DOHH2 (cell line): ENCODE measurements at regions not wholly inside any gene's neighbourhood (a gene's known extent, or its start where the extent isn't known, plus 50 kb on each side); places are given as distances from the start of the nearest gene placed in this dataset.

Source experiments
- H3F3A ChIP-seq: fragments of 200-600 bp; sonication (generic), shearing (Covaris generic); 2 replicates; pipeline ENCODE4 v1.6.0; 2016; ENCODE audit warnings: antibody characterized with exemption, mild to moderate bottlenecking; ENCODE audit not compliant: control insufficient read depth, insufficient read depth
- H3K27ac ChIP-seq: fragments of 200-600 bp; sonication (generic); 2 replicates; pipeline ENCODE4 v1.5.1; 2014; ENCODE audit warnings: low read depth, mild to moderate bottlenecking, low read length, moderate library complexity
- H3K27me3 ChIP-seq: fragments of 200-600 bp; sonication (generic); 2 replicates; pipeline ENCODE4 v1.6.1; 2014; ENCODE audit warnings: mild to moderate bottlenecking, low read length, mixed read lengths; ENCODE audit not compliant: control insufficient read depth
- H3K36me3 ChIP-seq: fragments of 200-600 bp; sonication (generic); 2 replicates; pipeline ENCODE4 v1.6.1; 2014; ENCODE audit warnings: mild to moderate bottlenecking, low read length, moderate library complexity, mixed read lengths; ENCODE audit not compliant: control insufficient read depth
- H3K4me1 ChIP-seq: fragments of 200-600 bp; sonication (generic); 2 replicates; pipeline ENCODE4 v1.6.1; 2014; ENCODE audit warnings: mild to moderate bottlenecking, low read length, mixed read lengths; ENCODE audit not compliant: control insufficient read depth
- H3K4me2 ChIP-seq: fragments of 200-600 bp; sonication (generic); 2 replicates; pipeline ENCODE4 v1.6.0; 2014; ENCODE audit warnings: mild to moderate bottlenecking, low read length, moderate library complexity
- H3K4me3 ChIP-seq: fragments of 200-600 bp; sonication (generic); 2 replicates; pipeline ENCODE4 v1.5.1; 2014; ENCODE audit warnings: mild to moderate bottlenecking, low read length, mixed read lengths
- H3K79me2 ChIP-seq: fragments of 200-600 bp; sonication (generic); 2 replicates; pipeline ENCODE4 v1.6.1; 2014; ENCODE audit warnings: mild to moderate bottlenecking, low read length, mixed read lengths; ENCODE audit not compliant: control insufficient read depth
- H3K9me2 ChIP-seq: fragments of 200-600 bp; sonication (generic); replicated peaks from 2 replicates; pipeline ENCODE4 v1.6.1; 2014; ENCODE audit warnings: mild to moderate bottlenecking, low read length, mixed read lengths; ENCODE audit not compliant: control insufficient read depth
- H3K9me3 ChIP-seq: fragments of 200-600 bp; sonication (generic); 2 replicates; pipeline ENCODE4 v1.6.1; 2014; ENCODE audit warnings: antibody characterized with exemption, low read length, mixed read lengths; ENCODE audit not compliant: control insufficient read depth, insufficient read depth
- H4K20me1 ChIP-seq: fragments of 200-600 bp; sonication (generic); 2 replicates; pipeline ENCODE4 v1.6.0; 2014; ENCODE audit warnings: low read depth, mild to moderate bottlenecking, antibody characterized with exemption, low read length, moderate library complexity; ENCODE audit not compliant: control insufficient read depth, insufficient read depth
- EZH2phosphoT487 ChIP-seq: fragments of 200-600 bp; sonication (generic); IDR thresholded peaks from 2 replicates; pipeline ENCODE4 v1.6.1; 2017; ENCODE audit warnings: borderline replicate concordance, mild to moderate bottlenecking, antibody characterized with exemption, low read length, moderate library complexity, mixed read lengths
- TF ChIP-seq, protein P1 (sequence below): fragments of 200-600 bp; sonication (generic); IDR thresholded peaks from one replicate; pipeline ENCODE4 v1.5.1; 2014; ENCODE audit warnings: antibody characterized with exemption, mild to moderate bottlenecking, low read depth, low read length; ENCODE audit not compliant: poor library complexity, severe bottlenecking

DNA sequence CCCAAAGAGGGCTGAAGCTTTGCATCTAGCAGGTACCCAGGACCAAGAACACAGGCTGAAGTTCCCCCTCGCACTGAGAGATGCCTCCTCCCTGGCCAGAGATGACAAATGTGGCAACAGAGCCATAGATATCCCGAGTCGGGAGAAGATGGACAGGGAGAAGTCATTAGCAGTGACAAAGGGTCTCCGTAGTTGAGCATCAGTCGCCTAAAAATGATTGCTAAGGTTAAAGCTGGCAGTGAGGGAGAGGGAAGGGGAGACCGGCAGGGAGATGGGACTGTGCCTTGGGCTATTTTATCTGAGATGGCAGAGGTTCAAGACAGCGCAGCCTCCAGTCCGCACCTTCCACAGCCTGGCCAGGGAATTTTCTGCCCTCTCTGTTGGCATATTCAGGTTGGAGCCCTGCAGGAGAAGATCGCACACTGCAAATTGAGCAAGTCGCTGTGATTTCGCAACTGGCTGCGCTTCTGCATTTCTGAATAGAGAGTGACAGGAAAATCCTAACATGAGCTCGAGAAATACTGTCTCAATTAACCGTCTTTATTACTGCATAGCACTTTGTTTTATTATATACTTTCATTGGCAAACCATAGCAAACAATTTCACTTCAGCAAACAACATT lies 238.9 kb upstream of the GPR26 start:
- Histone ChIP-seq H3K9me2 (no peaks in the 10 kb centered on the region), H3K79me2 (no peaks in the 10 kb centered on the region), H3K9me3 (no peaks in the 10 kb centered on the region), H3K4me3 (no peak overlapping the region), H3K4me2 (no peak overlapping the region), H3K27ac (no peak overlapping the region), H4K20me1 (no peaks in the 10 kb centered on the region), H3K27me3 (peaks cover 5% of the 10 kb centered on the region; the same call in 1 of the 2 replicates), H3K4me1 (no peaks in the 10 kb centered on the region), H3F3A (no peaks in the 10 kb centered on the region), H3K36me3 (no peaks in the 10 kb centered on the region)
- TF ChIP-seq, protein P1, sequence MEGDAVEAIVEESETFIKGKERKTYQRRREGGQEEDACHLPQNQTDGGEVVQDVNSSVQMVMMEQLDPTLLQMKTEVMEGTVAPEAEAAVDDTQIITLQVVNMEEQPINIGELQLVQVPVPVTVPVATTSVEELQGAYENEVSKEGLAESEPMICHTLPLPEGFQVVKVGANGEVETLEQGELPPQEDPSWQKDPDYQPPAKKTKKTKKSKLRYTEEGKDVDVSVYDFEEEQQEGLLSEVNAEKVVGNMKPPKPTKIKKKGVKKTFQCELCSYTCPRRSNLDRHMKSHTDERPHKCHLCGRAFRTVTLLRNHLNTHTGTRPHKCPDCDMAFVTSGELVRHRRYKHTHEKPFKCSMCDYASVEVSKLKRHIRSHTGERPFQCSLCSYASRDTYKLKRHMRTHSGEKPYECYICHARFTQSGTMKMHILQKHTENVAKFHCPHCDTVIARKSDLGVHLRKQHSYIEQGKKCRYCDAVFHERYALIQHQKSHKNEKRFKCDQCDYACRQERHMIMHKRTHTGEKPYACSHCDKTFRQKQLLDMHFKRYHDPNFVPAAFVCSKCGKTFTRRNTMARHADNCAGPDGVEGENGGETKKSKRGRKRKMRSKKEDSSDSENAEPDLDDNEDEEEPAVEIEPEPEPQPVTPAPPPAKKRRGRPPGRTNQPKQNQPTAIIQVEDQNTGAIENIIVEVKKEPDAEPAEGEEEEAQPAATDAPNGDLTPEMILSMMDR = no peak
- TF ChIP-seq EZH2phosphoT487 = no peak

DNA sequence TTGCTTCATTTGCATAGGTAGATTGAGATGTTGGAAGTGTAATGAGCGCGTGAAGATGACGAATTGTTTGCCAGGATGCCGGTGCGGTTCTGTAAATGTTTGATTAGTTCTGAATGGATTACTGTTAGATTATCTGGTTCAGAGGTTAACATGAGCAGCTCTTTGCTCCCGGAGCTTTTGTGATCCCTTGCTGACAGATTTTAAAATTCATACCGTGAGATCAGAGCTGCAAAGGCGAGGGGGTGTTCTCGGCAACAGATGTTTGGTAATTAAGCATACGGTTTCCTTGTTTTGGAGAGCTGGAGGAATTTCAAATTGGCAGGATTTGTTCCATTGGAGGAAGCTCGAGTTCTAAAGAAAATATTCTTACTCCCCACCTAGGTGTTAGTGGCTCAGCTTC lies 237.8 kb upstream of the GPR26 start:
- H3K27ac ChIP-seq = no peak overlapping the region
- no peaks in the 10 kb centered on the region for H4K20me1 ChIP-seq
- no peak overlapping the region for H3K4me2 ChIP-seq
- H3K4me3 ChIP-seq = no peak overlapping the region
- no peaks in the 10 kb centered on the region for H3K4me1 ChIP-seq
- no peaks in the 10 kb centered on the region for H3K79me2 ChIP-seq
- H3K9me2 ChIP-seq = no peaks in the 10 kb centered on the region
- H3F3A ChIP-seq = no peaks in the 10 kb centered on the region
- no peaks in the 10 kb centered on the region for H3K9me3 ChIP-seq
- H3K36me3 ChIP-seq = no peaks in the 10 kb centered on the region
- TF ChIP-seq EZH2phosphoT487 = no peak
- TF ChIP-seq, protein P1 = no peak
- peaks cover 5% of the 10 kb centered on the region; the same call in 1 of the 2 replicates for H3K27me3 ChIP-seq

DNA sequence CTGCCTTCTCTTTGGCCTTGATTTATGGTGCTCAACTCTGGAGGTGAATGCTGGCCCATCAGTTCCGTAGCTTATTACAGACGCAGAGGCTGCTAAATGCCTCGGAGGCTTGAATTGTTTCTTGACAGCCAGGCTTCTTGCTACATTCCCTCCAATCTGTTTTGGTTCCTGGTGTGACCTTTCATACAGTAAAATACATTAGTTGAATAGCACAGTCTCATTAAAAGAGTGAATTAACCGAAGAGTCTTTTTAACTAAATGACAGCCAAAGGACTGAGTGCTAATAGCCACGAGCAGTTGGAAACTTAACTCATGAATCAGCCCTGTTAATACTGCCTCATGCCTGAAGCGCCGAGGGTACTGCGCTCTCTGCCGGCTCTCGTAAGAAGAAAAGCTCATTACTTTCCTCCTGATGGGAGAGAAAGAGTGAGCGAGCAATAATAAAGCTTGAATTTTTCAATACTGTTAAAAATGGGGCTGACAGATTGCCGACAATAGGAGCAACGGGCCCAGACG lies 236.4 kb upstream of the GPR26 start:
- no peaks in the 10 kb centered on the region for H4K20me1 ChIP-seq
- peaks cover 5% of the 10 kb centered on the region; the same call in 1 of the 2 replicates for H3K27me3 ChIP-seq
- H3F3A ChIP-seq = no peaks in the 10 kb centered on the region
- H3K9me2 ChIP-seq = no peaks in the 10 kb centered on the region
- no peaks in the 10 kb centered on the region for H3K4me1 ChIP-seq
- no peak overlapping the region for H3K4me3 ChIP-seq
- no peak overlapping the region for H3K4me2 ChIP-seq
- no peaks in the 10 kb centered on the region for H3K36me3 ChIP-seq
- no peaks in the 10 kb centered on the region for H3K79me2 ChIP-seq
- H3K9me3 ChIP-seq = no peaks in the 10 kb centered on the region
- no peak for TF ChIP-seq EZH2phosphoT487
- TF ChIP-seq, protein P1 = no peak
- H3K27ac ChIP-seq = no peak overlapping the region
